Adrenal gland (tissue), 9 donors: ENCODE measurements at regions not wholly inside any gene's neighbourhood (a gene's known extent, or its start where the extent isn't known, plus 50 kb on each side); places are given as distances from the start of the nearest gene placed in this dataset.

ENCODE experiments used
- DNase-seq, 7 donors: peaks; one replicate each; pipeline ENCODE4 v3.0.0-alpha.2; 2019 to 2020
- H3K27ac ChIP-seq, 5 donors: fragments of 200-600 bp; sonication (generic) in 4 of 5; 1 replicate in 3 of 5; 2 replicates in 2 of 5; pipeline versions ENCODE4 v1.5.1 to v1.8.0; 2016 to 2020; ENCODE audit warnings: mild to moderate bottlenecking in 1 of 5
- H3K27me3 ChIP-seq: fragments of 200-600 bp; 2 replicates; pipeline ENCODE4 v1.8.0; 2021
- H3K36me3 ChIP-seq, 2 donors: fragments of 200-600 bp; replicated peaks in 1 of 2; 1 replicate in 1 of 2; 2 replicates in 1 of 2; pipeline versions ENCODE4 v1.5.1 to v1.8.0; 2018 to 2022
- H3K4me1 ChIP-seq, 2 donors: fragments of 200-600 bp; replicated peaks in 1 of 2; 1 replicate in 1 of 2; 2 replicates in 1 of 2; pipeline versions ENCODE4 v1.5.1 to v1.8.0; 2018 to 2021
- H3K4me3 ChIP-seq, 4 donors: fragments of 200-600 bp; sonication (generic) in 3 of 4; one replicate each; pipeline ENCODE4 v1.5.1; 2016 to 2018
- H3K9me3 ChIP-seq, 3 donors: fragments of 200-600 bp; sonication (generic) in 1 of 3; replicated peaks in 1 of 3; 1 replicate in 2 of 3; 2 replicates in 1 of 3; pipeline versions ENCODE4 v1.5.1 to v1.8.0; 2016 to 2021
- CTCF ChIP-seq, 6 experiments: fragments of 450-650 bp in 4 of 6; fragments of 200-600 bp in 2 of 6; sonication (generic) in 1 of 6; IDR thresholded peaks; 1 replicate in 5 of 6; 2 replicates in 1 of 6; pipeline versions ENCODE4 v1.5.1 to v1.8.0; 2016 to 2021; ENCODE audit warnings: antibody characterized with exemption in 6 of 6, mild to moderate bottlenecking in 2 of 6, moderate library complexity in 1 of 6
- POLR2A ChIP-seq, 2 donors: fragments of 450-650 bp; IDR thresholded peaks; one replicate each; pipeline ENCODE4 v1.6.1; 2017; ENCODE audit warnings: antibody characterized with exemption in 2 of 2, mild to moderate bottlenecking in 2 of 2, moderate library complexity in 1 of 2
- WGBS, 4 donors: extraction: QIAGEN DNeasy Blood & Tissue Kit in 2 of 4; methylation state at CpG; one replicate each; pipeline versions ENCODE4 v1.1.5 to v1.1.7; 2013 to 2017; 5-methylcytosine and 5-hydroxymethylcytosine counted together
- intact Hi-C, 2 donors: fragments of 100-400 bp; cut with DNase I; formaldehyde crosslinking; loops; one replicate each; pipeline versions ENCODE4 v1.14.1 to v1.15.0; 2022 to 2023
- donor health status: healthy with polysubstance abuse.
- donor health status: Bipolar disorder and iron deficiency.
- donor health status: DM: yes; HTN: yes; CAD: no.
- donor health status: DM: no; HTN: no; CAD: no.
- donor health status: DM: no; HTN: no; CAD: no.

DNA sequence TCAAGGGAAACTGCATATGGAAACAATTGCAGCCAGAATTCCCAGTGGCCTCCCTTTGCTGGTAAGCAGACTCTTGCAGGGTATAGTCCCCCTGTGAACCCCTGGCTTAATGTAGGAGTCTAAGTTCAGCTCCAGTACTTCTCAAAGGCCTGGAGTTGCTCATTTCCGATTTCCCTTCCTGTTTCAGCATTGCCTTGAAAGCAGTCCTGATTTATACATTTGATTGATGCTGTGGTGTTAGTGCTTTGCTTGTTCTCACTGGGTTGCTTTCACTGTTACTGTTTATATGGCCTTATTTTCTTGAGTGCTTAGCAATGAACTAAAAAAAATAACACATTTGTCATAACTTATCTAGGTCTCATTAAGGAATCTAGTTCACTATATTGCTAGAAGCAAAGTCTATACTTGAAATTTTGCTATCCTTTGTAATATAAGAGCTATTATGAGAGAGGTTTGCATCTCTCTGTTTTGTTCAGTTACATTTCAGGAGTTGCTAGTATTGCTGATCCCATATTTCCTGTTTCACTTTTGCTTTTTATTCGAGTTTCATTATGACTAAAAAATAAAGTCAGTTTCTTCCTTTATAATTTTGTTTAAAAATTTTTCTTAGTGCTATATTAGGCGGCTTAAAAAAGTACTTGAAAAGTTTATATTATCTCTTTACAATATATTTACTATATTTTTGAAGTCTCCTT is 122.4 kb upstream of the NMUR2 start:
- Histone ChIP-seq H3K9me3 (peaks cover 0 to 4% (median 0%) of the 10 kb centered on the region in 3 donors), H3K4me3 (no peak overlapping the region), H3K27ac (peak overlapping the region in 3 of 5 donors; percentile 9 to 11 (median 11)), H3K4me1 (no peaks in the 10 kb centered on the region), H3K36me3 (no peaks in the 10 kb centered on the region), H3K27me3 (no peaks in the 10 kb centered on the region)
- DNase-seq = no peak
- intact Hi-C loops = no loop called here
- no peak for TF ChIP-seq POLR2A (IDR thresholded peaks at IDR 0.05)
- no peak for TF ChIP-seq CTCF (IDR thresholded peaks at IDR 0.05)
- WGBS, 4 donors = 35 to 39% (median 36%) methylated on average over 3 of the region's 3 CpGs

- peaks cover 0 to 4% (median 0%) of the 10 kb centered on the region in 3 donors for H3K9me3 ChIP-seq
- intact Hi-C loops = no loop called here
- DNase-seq = no peak
- no peaks in the 10 kb centered on the region for H3K4me1 ChIP-seq
- TF ChIP-seq CTCF (IDR thresholded peaks at IDR 0.05) (no peak), POLR2A (IDR thresholded peaks at IDR 0.05) (no peak)
- H3K36me3 ChIP-seq = no peaks in the 10 kb centered on the region
- H3K27ac ChIP-seq = no peak overlapping the region
- no peak overlapping the region for H3K4me3 ChIP-seq
- H3K27me3 ChIP-seq = no peaks in the 10 kb centered on the region
Measured at GRCh38 chr5:152529440-152529839, 124.4 kb upstream of the NMUR2 start.

GRCh38 chr5:152532714-152533113 is 127.6 kb upstream of the NMUR2 start:
- WGBS, 4 donors = 30 to 37% (median 33%) methylated on average over 2 of the region's 2 CpGs
- no peak for DNase-seq
- no peak for TF ChIP-seq POLR2A (IDR thresholded peaks at IDR 0.05)
- peak; percentile 28 to 67 (median 52) for TF ChIP-seq CTCF (IDR thresholded peaks at IDR 0.05)

GRCh38 chr5:152534641-152535040 is 129.6 kb upstream of the NMUR2 start:
- Histone ChIP-seq H3K27ac (no peak overlapping the region), H3K4me1 (no peaks in the 10 kb centered on the region), H3K27me3 (no peaks in the 10 kb centered on the region), H3K4me3 (no peak overlapping the region), H3K9me3 (no peaks in the 10 kb centered on the region), H3K36me3 (no peaks in the 10 kb centered on the region)
- TF ChIP-seq CTCF (IDR thresholded peaks at IDR 0.05) = no peak
- no peak for TF ChIP-seq POLR2A (IDR thresholded peaks at IDR 0.05)
- DNase-seq = no peak
- intact Hi-C loops = loop anchor here in 1 of 2 donors (5.0 kb wide), 1 partner anchor 1433 kb away; no protein-coding TSS in a partner anchor
- WGBS, 4 donors = 43 to 59% (median 48%) methylated on average over 1 of the region's 1 CpG

More at GRCh38 chr5:152532714-152533113, 127.6 kb upstream of the NMUR2 start:
- H3K4me1 ChIP-seq = no peaks in the 10 kb centered on the region
- no peaks in the 10 kb centered on the region for H3K36me3 ChIP-seq
- H3K27me3 ChIP-seq = no peaks in the 10 kb centered on the region
- intact Hi-C loops = loop anchor here in 1 of 2 donors (5.0 kb wide), 1 partner anchor 1435 kb away; no protein-coding TSS in a partner anchor
- no peak overlapping the region for H3K4me3 ChIP-seq
- H3K9me3 ChIP-seq = no peaks in the 10 kb centered on the region
- H3K27ac ChIP-seq = no peak overlapping the region
